ENCODE measurements at regions not wholly inside any gene's neighbourhood (a gene's known extent, or its start where the extent isn't known, plus 50 kb on each side); places are given as distances from the start of the nearest gene placed in this dataset.

GRCh38 chr6:14786455-14786854 lies 459.4 kb upstream of the JARID2 start:
- DNase-seq (ENCODE audit: low read depth in 4 of 4, low spot score in 3 of 4) = no peak

- no peak for DNase-seq (ENCODE audit: low read depth in 4 of 4, low spot score in 3 of 4)
Measured at GRCh38 chr6:14787250-14787649, 458.6 kb upstream of the JARID2 start.

- no peak for DNase-seq (ENCODE audit: low read depth in 4 of 4, low spot score in 3 of 4)
Measured at GRCh38 chr6:14787677-14788076, 458.2 kb upstream of the JARID2 start.

- DNase-seq (ENCODE audit: low read depth in 4 of 4, low spot score in 3 of 4) = no peak
Measured at GRCh38 chr6:14789996-14790395, 455.9 kb upstream of the JARID2 start.

GRCh38 chr6:14790976-14791375 lies 454.9 kb upstream of the JARID2 start:
- no peak for DNase-seq (ENCODE audit: low read depth in 4 of 4, low spot score in 3 of 4)

- no peak for DNase-seq (ENCODE audit: low read depth in 4 of 4, low spot score in 3 of 4)
Measured at GRCh38 chr6:14791526-14791925, 454.3 kb upstream of the JARID2 start.

GRCh38 chr6:14792118-14792955 lies 453.5 kb upstream of the JARID2 start:
- DNase-seq (ENCODE audit: low read depth in 4 of 4, low spot score in 3 of 4) = no peak

- DNase-seq (ENCODE audit: low read depth in 4 of 4, low spot score in 3 of 4) = no peak
Measured at GRCh38 chr6:14795451-14795850, 450.4 kb upstream of the JARID2 start.

- DNase-seq (ENCODE audit: low read depth in 4 of 4, low spot score in 3 of 4) = no peak
Measured at GRCh38 chr6:14796974-14797762, 448.7 kb upstream of the JARID2 start.

- no peak for DNase-seq (ENCODE audit: low read depth in 4 of 4, low spot score in 3 of 4)
Measured at GRCh38 chr6:14797875-14798593, 447.8 kb upstream of the JARID2 start.

- no peak for DNase-seq (ENCODE audit: low read depth in 4 of 4, low spot score in 3 of 4)
Measured at GRCh38 chr6:14798594-14798982, 447.3 kb upstream of the JARID2 start.

GRCh38 chr6:14798996-14799588 lies 446.8 kb upstream of the JARID2 start:
- no peak for DNase-seq (ENCODE audit: low read depth in 4 of 4, low spot score in 3 of 4)

GRCh38 chr6:14799928-14800327 lies 445.9 kb upstream of the JARID2 start:
- no peak for DNase-seq (ENCODE audit: low read depth in 4 of 4, low spot score in 3 of 4)

- no peak for DNase-seq (ENCODE audit: low read depth in 4 of 4, low spot score in 3 of 4)
Measured at GRCh38 chr6:14802514-14803160, 443.2 kb upstream of the JARID2 start.

- no peak for DNase-seq (ENCODE audit: low read depth in 4 of 4, low spot score in 3 of 4)
Measured at GRCh38 chr6:14804001-14804784, 441.7 kb upstream of the JARID2 start.

- peak in 1 of 4 donors; percentile 51 for DNase-seq (ENCODE audit: low read depth in 4 of 4, low spot score in 3 of 4)
Measured at GRCh38 chr6:14804785-14805210, 441.1 kb upstream of the JARID2 start.

GRCh38 chr6:14806101-14806500 lies 439.8 kb upstream of the JARID2 start:
- DNase-seq (ENCODE audit: low read depth in 4 of 4, low spot score in 3 of 4) = no peak

- DNase-seq (ENCODE audit: low read depth in 4 of 4, low spot score in 3 of 4) = no peak
Measured at GRCh38 chr6:14807130-14807529, 438.7 kb upstream of the JARID2 start.

- DNase-seq (ENCODE audit: low read depth in 4 of 4, low spot score in 3 of 4) = no peak
Measured at GRCh38 chr6:14807971-14808370, 437.9 kb upstream of the JARID2 start.

GRCh38 chr6:14810021-14810420 lies 435.8 kb upstream of the JARID2 start:
- no peak for DNase-seq (ENCODE audit: low read depth in 4 of 4, low spot score in 3 of 4)

Measured in left renal pelvis (tissue), 4 donors.